ENCODE measurements at regions not wholly inside any gene's neighbourhood (a gene's known extent, or its start where the extent isn't known, plus 50 kb on each side); places are given as distances from the start of the nearest gene placed in this dataset.
A peak's percentile ranks its signal among the peaks of the same experiment; 100 is the strongest.
"Not testable (repeated sequence)": the region's sequence is repeated elsewhere in the genome, so short reads cannot be mapped to it uniquely, and the experiment has no call there.

DNA sequence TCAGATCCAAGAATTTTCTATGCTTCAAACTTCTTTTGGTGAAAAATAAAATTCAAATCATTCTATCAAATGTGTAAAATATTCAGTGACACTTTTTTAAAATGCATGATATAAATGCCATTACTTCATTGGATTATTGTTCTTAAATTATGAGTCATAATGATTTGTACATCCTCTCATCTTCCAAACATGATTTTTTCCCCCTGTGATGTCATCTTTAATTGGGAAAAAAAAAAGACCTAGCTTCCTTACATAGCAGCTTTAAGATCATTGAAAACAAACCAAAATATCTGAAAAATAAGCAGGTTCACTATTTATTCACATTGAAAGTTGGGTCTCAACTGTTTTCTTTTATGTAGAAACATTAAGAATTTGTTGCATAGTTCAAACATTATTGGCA lies 1549.4 kb downstream of the LRRC4C start:
- DNase-seq (ENCODE audit: low read depth), result no peak
- in situ Hi-C loops (cut with HindIII; ENCODE audit: low pct_unique_long_range_greater_than_20kb, low sequenced_read_pairs), result no loop called here

DNA sequence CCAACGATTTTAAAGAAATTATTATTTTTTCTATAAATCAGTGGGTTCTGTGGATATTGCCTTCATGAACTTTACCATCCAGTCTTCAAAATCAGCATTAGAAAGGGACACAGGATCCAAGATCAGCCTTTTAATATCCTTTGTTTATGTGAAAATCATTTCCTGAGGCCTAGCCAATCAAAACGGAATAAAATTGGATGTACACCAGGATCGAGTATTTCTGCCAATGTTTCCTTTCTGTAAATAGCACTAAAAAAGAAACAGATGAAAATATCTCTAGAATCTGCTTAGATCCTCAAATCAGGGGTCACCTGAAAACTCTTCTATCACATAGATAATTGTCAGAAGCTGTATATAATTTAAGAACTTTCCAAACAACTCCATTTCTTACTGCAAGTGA lies 1598.5 kb downstream of the LRRC4C start:
- in situ Hi-C loops (cut with HindIII; ENCODE audit: low pct_unique_long_range_greater_than_20kb, low sequenced_read_pairs), result no loop called here

GRCh38 chr11:39817241-39817640 lies 1642.2 kb downstream of the LRRC4C start:
- DNase-seq (ENCODE audit: low read depth), result no peak
- in situ Hi-C loops (cut with HindIII; ENCODE audit: low pct_unique_long_range_greater_than_20kb, low sequenced_read_pairs), result no loop called here

More for the DNA sequence above, 1598.5 kb downstream of the LRRC4C start:
- DNase-seq (ENCODE audit: low read depth), result no peak

- no peak for DNase-seq (ENCODE audit: low read depth)
- in situ Hi-C loops (cut with HindIII; ENCODE audit: low pct_unique_long_range_greater_than_20kb, low sequenced_read_pairs), result no loop called here
These were observed 1649.1 kb downstream of the LRRC4C start for GRCh38 chr11:39810358-39810757.

DNA sequence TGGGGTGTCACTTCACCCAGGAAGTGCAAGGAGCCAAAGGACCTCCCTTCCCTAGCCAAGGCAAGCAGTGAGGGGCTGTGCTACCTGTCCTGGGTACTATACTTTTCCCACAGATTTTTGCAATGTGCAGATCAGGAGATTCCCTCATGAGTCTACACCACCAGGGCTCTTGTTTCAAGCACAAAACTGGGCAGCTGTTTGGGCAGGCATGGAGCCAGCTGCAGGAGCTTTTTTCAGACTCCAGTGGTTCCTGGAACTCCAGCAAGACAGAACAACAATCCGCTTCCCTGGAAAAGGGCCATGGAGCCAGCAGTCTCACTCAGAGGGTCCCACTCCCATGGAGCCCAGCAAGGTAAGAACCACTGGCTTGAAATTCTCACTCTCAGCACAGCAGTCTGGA lies 1649.6 kb downstream of the LRRC4C start:
- in situ Hi-C loops (cut with HindIII; ENCODE audit: low pct_unique_long_range_greater_than_20kb, low sequenced_read_pairs), result no loop called here
- no peak for DNase-seq (ENCODE audit: low read depth)

DNA sequence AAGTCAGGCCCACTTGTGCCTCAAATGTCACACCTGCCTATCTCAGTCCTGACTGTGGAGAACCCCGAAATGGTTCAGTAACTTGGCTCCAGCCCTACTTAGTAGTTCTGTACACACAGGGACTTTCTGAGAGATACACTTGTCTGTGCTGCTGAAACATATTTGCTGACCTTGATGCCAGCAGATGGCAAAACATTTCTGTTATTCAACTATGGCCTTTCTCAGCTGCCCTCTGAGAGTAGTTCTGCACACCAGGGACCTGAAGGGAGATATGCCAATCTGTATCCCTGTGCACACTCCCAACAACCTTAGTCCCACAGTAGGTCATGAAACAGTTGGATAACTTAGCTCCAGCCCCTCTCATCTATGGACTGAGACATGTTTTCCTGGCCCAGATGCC lies 1651.5 kb downstream of the LRRC4C start:
- no peak for DNase-seq (ENCODE audit: low read depth)
- in situ Hi-C loops (cut with HindIII; ENCODE audit: low pct_unique_long_range_greater_than_20kb, low sequenced_read_pairs), result no loop called here

DNA sequence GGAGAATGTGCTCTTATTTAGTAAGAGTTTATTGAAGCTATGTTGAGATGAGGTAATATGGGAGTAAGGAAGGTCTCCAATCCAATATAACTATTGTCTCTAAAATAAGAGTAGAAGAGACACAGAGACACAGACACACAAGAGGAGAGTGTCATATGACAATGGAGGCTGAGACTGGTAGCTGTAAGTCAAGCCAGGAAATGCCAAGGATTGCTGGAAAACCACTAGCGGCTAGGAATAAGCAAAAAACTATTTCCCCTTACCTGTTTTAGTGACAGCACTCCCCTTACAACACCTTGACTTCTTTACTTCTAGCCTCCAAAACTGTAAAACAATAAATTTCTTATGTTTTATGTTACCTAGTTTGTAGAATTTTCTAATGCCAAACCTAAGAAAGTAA lies 1652.8 kb downstream of the LRRC4C start:
- in situ Hi-C loops (cut with HindIII; ENCODE audit: low pct_unique_long_range_greater_than_20kb, low sequenced_read_pairs), result no loop called here
- no peak for DNase-seq (ENCODE audit: low read depth)

DNA sequence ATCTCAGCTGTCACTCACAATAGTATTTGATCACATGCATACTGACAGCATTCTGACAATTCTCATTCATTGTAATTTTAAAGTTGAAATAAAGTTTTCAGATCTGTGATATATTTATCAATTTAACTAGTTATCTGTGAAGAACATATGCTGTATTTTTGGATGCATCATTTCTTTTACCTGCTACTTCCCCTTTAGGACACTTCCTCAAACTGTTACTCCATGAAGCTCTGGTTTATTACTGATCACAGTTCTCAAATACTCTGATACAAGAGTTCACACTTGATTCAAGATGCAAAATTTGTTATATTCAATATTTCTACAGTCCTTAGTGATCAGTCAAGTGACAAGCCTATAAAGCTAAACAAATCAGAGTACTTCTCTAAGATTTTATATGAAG lies 1655.2 kb downstream of the LRRC4C start:
- DNase-seq (ENCODE audit: low read depth), result no peak
- in situ Hi-C loops (cut with HindIII; ENCODE audit: low pct_unique_long_range_greater_than_20kb, low sequenced_read_pairs), result no loop called here

DNA sequence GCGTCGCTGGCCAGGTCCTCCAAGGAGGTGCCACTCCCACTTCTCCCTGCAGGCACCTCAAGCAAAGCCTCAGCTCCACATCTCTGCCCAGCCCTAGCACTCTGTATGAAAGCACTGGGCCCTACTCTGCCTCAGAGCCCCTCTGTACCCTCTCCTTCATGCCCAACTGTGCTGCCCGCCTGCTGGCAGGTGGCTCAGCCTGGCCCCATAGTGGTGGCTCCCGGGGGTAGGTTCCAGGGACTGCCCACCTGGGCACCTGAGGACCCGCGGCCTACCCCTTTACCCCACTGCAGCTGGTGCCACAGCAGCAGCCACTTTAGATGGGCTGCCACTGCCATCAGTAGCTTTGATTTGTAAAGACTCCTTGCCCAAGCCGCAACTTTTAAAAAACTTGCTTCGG lies 1672.8 kb downstream of the LRRC4C start:
- DNase-seq (ENCODE audit: low read depth), result no peak
- in situ Hi-C loops (cut with HindIII; ENCODE audit: low pct_unique_long_range_greater_than_20kb, low sequenced_read_pairs), result no loop called here

- no peak for DNase-seq (ENCODE audit: low read depth)
- in situ Hi-C loops (cut with HindIII; ENCODE audit: low pct_unique_long_range_greater_than_20kb, low sequenced_read_pairs), result no loop called here
These were observed 1673.2 kb downstream of the LRRC4C start for GRCh38 chr11:39786281-39786680.

- in situ Hi-C loops (cut with HindIII; ENCODE audit: low pct_unique_long_range_greater_than_20kb, low sequenced_read_pairs), result no loop called here
These were observed 1674.6 kb downstream of the LRRC4C start for GRCh38 chr11:39784873-39785272.

DNA sequence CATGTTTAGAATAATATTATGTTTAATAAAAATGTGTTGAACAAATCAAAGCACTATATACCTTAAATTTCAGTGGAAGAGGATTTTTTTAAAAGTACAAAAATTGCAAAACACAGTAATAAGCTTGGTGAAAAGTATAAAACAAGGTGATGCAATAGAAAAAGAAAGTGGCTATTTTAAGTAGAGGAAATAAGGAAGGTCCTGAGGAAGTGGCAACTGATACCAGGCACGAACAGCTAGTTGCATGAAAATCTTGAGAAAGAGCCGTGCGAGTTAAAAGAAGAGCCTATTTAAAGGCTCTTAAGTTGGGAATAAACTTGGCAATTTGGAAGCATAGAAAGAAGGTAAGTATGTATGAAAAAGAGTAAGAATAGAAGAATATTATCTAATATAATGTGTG lies 1679.3 kb downstream of the LRRC4C start:
- no peak for DNase-seq (ENCODE audit: low read depth)
- in situ Hi-C loops (cut with HindIII; ENCODE audit: low pct_unique_long_range_greater_than_20kb, low sequenced_read_pairs), result no loop called here

More at GRCh38 chr11:39784873-39785272, 1674.6 kb downstream of the LRRC4C start:
- no peak for DNase-seq (ENCODE audit: low read depth)

GRCh38 chr11:39777035-39777434 lies 1682.4 kb downstream of the LRRC4C start:
- in situ Hi-C loops (cut with HindIII; ENCODE audit: low pct_unique_long_range_greater_than_20kb, low sequenced_read_pairs), result no loop called here
- no peak for DNase-seq (ENCODE audit: low read depth)

DNA sequence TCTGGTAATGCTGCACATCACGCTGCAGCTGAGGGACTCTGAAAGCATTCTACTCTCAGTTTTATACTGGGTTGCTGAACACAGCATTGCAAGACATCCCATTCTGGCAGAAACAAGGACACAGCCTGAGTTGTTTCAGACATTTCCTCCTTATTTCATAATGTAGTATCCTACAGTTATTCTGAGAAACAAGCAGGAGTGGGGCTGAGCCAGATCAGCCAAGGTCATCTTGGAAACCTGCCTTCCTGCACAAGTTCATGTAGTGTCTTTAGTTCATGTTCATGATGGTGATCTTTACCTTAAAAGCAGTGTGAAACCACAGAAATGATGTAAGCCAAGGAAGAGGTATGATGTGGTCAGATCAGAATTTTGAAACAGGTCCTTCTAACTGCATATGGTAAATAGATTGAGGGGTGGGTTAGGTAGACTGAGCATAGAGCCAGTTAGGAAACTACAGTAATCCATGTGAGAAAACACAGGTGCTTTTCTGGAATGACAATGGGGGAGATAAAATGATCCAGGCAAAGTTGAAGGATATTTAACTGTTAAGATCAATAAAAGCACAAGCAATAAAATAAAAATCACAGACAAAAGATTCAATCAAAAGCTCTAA lies 1686.8 kb downstream of the LRRC4C start:
- in situ Hi-C loops (cut with HindIII; ENCODE audit: low pct_unique_long_range_greater_than_20kb, low sequenced_read_pairs), result no loop called here
- no peak for DNase-seq (ENCODE audit: low read depth)

DNA sequence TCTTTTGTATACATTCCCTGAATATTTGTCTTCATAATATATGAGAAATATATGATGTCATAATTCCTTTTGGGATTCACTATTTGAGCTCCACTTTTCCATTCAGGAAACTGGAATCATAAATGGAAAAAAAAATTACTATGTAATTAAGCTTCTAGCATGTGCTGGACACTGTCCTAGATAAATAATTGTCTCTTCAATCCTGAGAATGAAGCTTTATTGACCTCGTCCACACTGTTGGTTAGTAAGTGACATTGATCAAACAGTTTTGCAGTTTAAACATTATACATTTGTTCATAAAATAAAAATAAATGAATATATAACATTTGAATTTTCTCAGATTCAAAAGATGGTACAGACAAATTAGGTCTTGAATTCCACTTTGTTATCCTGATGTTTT lies 1691.2 kb downstream of the LRRC4C start:
- DNase-seq (ENCODE audit: low read depth), result no peak
- in situ Hi-C loops (cut with HindIII; ENCODE audit: low pct_unique_long_range_greater_than_20kb, low sequenced_read_pairs), result no loop called here

DNA sequence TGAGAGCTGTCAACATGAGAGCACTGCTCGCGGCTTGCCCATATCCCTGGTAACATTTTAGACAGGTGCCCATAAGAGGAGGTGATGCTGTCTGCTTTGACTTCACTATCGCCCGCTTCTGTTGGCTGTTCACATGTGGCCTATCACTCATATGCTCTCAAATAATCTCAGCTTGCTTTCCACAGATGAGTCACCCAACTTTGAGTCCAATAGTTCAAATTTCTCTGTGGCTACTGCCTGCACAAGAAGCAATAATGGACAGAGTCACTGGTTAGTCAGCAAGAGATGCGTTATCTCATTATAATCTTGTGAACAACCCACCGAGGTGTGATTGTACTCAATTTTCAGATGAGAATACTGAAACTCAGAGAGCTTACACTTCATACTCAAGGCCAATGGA lies 1714.1 kb downstream of the LRRC4C start:
- in situ Hi-C loops (cut with HindIII; ENCODE audit: low pct_unique_long_range_greater_than_20kb, low sequenced_read_pairs), result no loop called here
- no peak for DNase-seq (ENCODE audit: low read depth)

- DNase-seq (ENCODE audit: low read depth), result peak; percentile 6
- in situ Hi-C loops (cut with HindIII; ENCODE audit: low pct_unique_long_range_greater_than_20kb, low sequenced_read_pairs), result no loop called here
These were observed 1718.4 kb downstream of the LRRC4C start for GRCh38 chr11:39741066-39741465.

GRCh38 chr11:39736351-39736750 lies 1723.1 kb downstream of the LRRC4C start:
- in situ Hi-C loops (cut with HindIII; ENCODE audit: low pct_unique_long_range_greater_than_20kb, low sequenced_read_pairs); DNase-seq (ENCODE audit: low read depth): not testable (repeated sequence)

DNA sequence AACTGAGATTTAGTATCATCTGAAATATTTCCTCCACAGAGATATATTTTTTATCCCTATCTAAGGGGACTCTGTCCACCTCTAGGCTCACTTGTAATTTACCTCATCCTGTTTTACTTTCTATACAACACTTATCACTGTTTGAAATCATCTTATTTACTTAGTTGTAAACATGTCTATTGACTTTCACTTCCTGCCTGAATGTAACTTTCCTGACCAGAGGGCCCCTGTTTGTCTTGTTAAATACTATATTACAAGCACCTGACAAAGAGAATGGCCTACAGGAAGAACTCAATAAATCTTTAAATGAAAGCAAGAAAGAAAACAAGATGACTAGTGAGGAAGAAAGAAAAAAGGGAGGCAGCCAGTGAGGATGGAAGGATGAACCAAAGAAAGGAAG lies 1727.5 kb downstream of the LRRC4C start:
- no peak for DNase-seq (ENCODE audit: low read depth)
- in situ Hi-C loops (cut with HindIII; ENCODE audit: low pct_unique_long_range_greater_than_20kb, low sequenced_read_pairs), result no loop called here

DNA sequence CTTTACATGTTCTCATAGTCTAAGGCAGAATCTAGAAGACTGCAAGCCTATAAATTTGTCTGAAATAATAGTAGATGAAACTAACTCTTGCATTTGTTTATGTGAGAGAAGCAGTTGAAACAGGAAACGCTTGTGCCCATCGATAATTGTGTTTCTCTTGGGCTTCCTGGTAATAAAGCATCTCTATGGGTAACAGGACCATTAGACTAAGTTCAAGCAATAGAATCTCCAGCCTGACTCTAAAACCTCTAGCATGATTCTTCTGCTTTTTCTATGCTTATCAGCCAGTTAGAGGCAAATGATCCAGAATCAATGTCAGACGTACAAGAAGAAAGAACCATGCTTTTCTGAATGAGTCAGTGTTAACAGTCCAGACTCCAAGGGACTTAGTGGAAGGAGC lies 1734.4 kb downstream of the LRRC4C start:
- DNase-seq (ENCODE audit: low read depth), result no peak
- in situ Hi-C loops (cut with HindIII; ENCODE audit: low pct_unique_long_range_greater_than_20kb, low sequenced_read_pairs), result no loop called here

DNA sequence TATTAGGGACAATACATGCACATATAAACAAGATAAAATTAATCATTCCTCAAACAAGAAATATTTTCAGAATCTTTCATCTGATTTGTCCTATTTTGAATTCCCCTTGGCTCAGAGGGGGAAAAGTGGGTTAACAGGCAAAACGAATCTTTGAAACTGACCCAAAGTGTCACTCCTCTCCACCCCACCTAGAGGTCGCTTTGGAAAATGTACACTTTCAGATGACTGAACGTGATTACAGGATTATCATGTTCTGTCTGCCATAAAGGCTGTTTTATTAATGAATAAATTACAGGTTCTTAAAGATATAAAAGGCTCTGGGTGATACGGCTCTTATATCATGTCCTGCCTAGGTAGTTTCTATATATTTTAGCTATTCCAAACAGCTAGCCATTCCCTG lies 1735.0 kb downstream of the LRRC4C start:
- in situ Hi-C loops (cut with HindIII; ENCODE audit: low pct_unique_long_range_greater_than_20kb, low sequenced_read_pairs), result no loop called here
- DNase-seq (ENCODE audit: low read depth), result no peak
